SKM-1 treated with dmso at 0.1 percent for 144 hours (cell line): ENCODE measurements at regions not wholly inside any gene's neighbourhood (a gene's known extent, or its start where the extent isn't known, plus 50 kb on each side); places are given as distances from the start of the nearest gene placed in this dataset.

ENCODE experiments used
- DNase-seq: peaks from one replicate; lab custom pipeline; 2025; ENCODE audit not compliant: unreplicated experiment; lab: John Stamatoyannopoulos, UW

GRCh38 chr6:23097566-23097965 is 528.2 kb downstream of the HDGFL1 start:
- no peak for DNase-seq

- DNase-seq, result no peak
Measured at GRCh38 chr6:23106951-23107350, 537.6 kb downstream of the HDGFL1 start.

GRCh38 chr6:23111984-23112383 is 542.6 kb downstream of the HDGFL1 start:
- no peak for DNase-seq

GRCh38 chr6:23114812-23115504 is 545.6 kb downstream of the HDGFL1 start:
- no peak for DNase-seq

GRCh38 chr6:23137611-23138010 is 568.2 kb downstream of the HDGFL1 start:
- DNase-seq, result no peak

- no peak for DNase-seq
Measured at GRCh38 chr6:23140871-23141270, 571.5 kb downstream of the HDGFL1 start.

GRCh38 chr6:23145781-23146180 is 576.4 kb downstream of the HDGFL1 start:
- DNase-seq, result no peak

- no peak for DNase-seq
Measured at GRCh38 chr6:23154159-23154558, 584.8 kb downstream of the HDGFL1 start.

- no peak for DNase-seq
Measured at GRCh38 chr6:23170049-23170448, 600.7 kb downstream of the HDGFL1 start.

- no peak for DNase-seq
Measured at GRCh38 chr6:23173234-23173633, 603.9 kb downstream of the HDGFL1 start.

- DNase-seq, result no peak
Measured at GRCh38 chr6:23174781-23175361, 605.5 kb downstream of the HDGFL1 start.

GRCh38 chr6:23175391-23175790 is 606.0 kb downstream of the HDGFL1 start:
- DNase-seq, result no peak

GRCh38 chr6:23176471-23176870 is 607.1 kb downstream of the HDGFL1 start:
- no peak for DNase-seq

- no peak for DNase-seq
Measured at GRCh38 chr6:23176883-23177282, 607.5 kb downstream of the HDGFL1 start.

GRCh38 chr6:23177806-23178205 is 608.4 kb downstream of the HDGFL1 start:
- no peak for DNase-seq

GRCh38 chr6:23179994-23180393 is 610.6 kb downstream of the HDGFL1 start:
- no peak for DNase-seq

GRCh38 chr6:23180504-23181293 is 611.3 kb downstream of the HDGFL1 start:
- no peak for DNase-seq

- DNase-seq, result no peak
Measured at GRCh38 chr6:23181356-23182110, 612.2 kb downstream of the HDGFL1 start.

- no peak for DNase-seq
Measured at GRCh38 chr6:23183846-23184245, 614.5 kb downstream of the HDGFL1 start.

GRCh38 chr6:23184351-23184750 is 615.0 kb downstream of the HDGFL1 start:
- DNase-seq, result no peak

GRCh38 chr6:23195487-23195886 is 626.1 kb downstream of the HDGFL1 start:
- DNase-seq, result no peak
